Stimulated activated CD8-positive, alpha-beta memory T cell treated with anti-CD3 and anti-CD28 coated beads, Interleukin-4, amount 100 ng/mL, for 24 hours (primary cell): ENCODE measurements at regions not wholly inside any gene's neighbourhood (a gene's known extent, or its start where the extent isn't known, plus 50 kb on each side); places are given as distances from the start of the nearest gene placed in this dataset.
"Not testable (repeated sequence)": the region's sequence is repeated elsewhere in the genome, so short reads cannot be mapped to it uniquely, and the experiment has no call there.

Source experiments
- DNase-seq: peaks from one replicate; pipeline ENCODE4 v3.0.0-alpha.2; 2020; ENCODE audit warnings: low read depth

- not testable (repeated sequence) for DNase-seq
Measured at GRCh38 chr12:9411616-9412268, 196.0 kb downstream of the KLRB1 start.

GRCh38 chr12:9407425-9407748 is 199.2 kb upstream of the PZP start:
- not testable (repeated sequence) for DNase-seq

GRCh38 chr12:9406564-9407424 is 198.6 kb upstream of the PZP start:
- no peak for DNase-seq

GRCh38 chr12:9405886-9406563 is 197.8 kb upstream of the PZP start:
- no peak for DNase-seq

- DNase-seq = no peak
Measured at GRCh38 chr12:9404469-9405260, 196.5 kb upstream of the PZP start.

GRCh38 chr12:9404031-9404430 is 195.8 kb upstream of the PZP start:
- no peak for DNase-seq

- DNase-seq = not testable (repeated sequence)
Measured at GRCh38 chr12:9402432-9403040, 194.3 kb upstream of the PZP start.

- not testable (repeated sequence) for DNase-seq
Measured at GRCh38 chr12:9396367-9396766, 188.2 kb upstream of the PZP start.

- not testable (repeated sequence) for DNase-seq
Measured at GRCh38 chr12:9395220-9395619, 187.0 kb upstream of the PZP start.

GRCh38 chr12:9392842-9393241 is 184.6 kb upstream of the PZP start:
- DNase-seq = no peak

GRCh38 chr12:9391815-9392214 is 183.6 kb upstream of the PZP start:
- no peak for DNase-seq

- DNase-seq = no peak
Measured at GRCh38 chr12:9390761-9391160, 182.6 kb upstream of the PZP start.

GRCh38 chr12:9389796-9390195 is 181.6 kb upstream of the PZP start:
- DNase-seq = no peak

- DNase-seq = no peak
Measured at GRCh38 chr12:9388379-9388778, 180.2 kb upstream of the PZP start.

GRCh38 chr12:9387450-9387849 is 179.3 kb upstream of the PZP start:
- DNase-seq = no peak

- no peak for DNase-seq
Measured at GRCh38 chr12:9383585-9383984, 175.4 kb upstream of the PZP start.

- DNase-seq = no peak
Measured at GRCh38 chr12:9381619-9382018, 173.4 kb upstream of the PZP start.

GRCh38 chr12:9380650-9381049 is 172.5 kb upstream of the PZP start:
- DNase-seq = no peak

- DNase-seq = no peak
Measured at GRCh38 chr12:9379023-9379742, 171.0 kb upstream of the PZP start.

GRCh38 chr12:9378430-9378835 is 170.2 kb upstream of the PZP start:
- DNase-seq = no peak

GRCh38 chr12:9372202-9372601 is 164.0 kb upstream of the PZP start:
- DNase-seq = no peak
